Liver (tissue), 7 donors: ENCODE measurements at regions not wholly inside any gene's neighbourhood (a gene's known extent, or its start where the extent isn't known, plus 50 kb on each side); places are given as distances from the start of the nearest gene placed in this dataset.
A peak's percentile ranks its signal among the peaks of the same experiment; 100 is the strongest.
"Not testable (repeated sequence)": the region's sequence is repeated elsewhere in the genome, so short reads cannot be mapped to it uniquely, and the experiment has no call there.

Experiments
- DNase-seq: peaks from one replicate; pipeline ENCODE4 v3.0.0-alpha.2; 2017; ENCODE audit warnings: low spot score
- H3K27ac ChIP-seq, 2 donors: one replicate each; pipeline ENCODE4 v1.7.0; 2013; ENCODE audit warnings: inconsistent platforms in 2 of 2, low read length in 2 of 2, control low read depth in 1 of 2, low read depth in 1 of 2, mild to moderate bottlenecking in 1 of 2
- H3K27me3 ChIP-seq, 4 donors: one replicate each; pipeline versions ENCODE4 v1.6.1 to v1.7.0; 2013; ENCODE audit warnings: low read length in 3 of 4, inconsistent platforms in 1 of 4, mild to moderate bottlenecking in 1 of 4, moderate library complexity in 1 of 4; ENCODE audit not compliant: control insufficient read depth in 4 of 4, insufficient read depth in 4 of 4
- H3K36me3 ChIP-seq, 4 donors: one replicate each; pipeline versions ENCODE4 v1.6.1 to v1.7.0; 2013; ENCODE audit warnings: low read length in 3 of 4, mild to moderate bottlenecking in 3 of 4, low read depth in 1 of 4, moderate library complexity in 1 of 4; ENCODE audit not compliant: control insufficient read depth in 4 of 4, insufficient read depth in 3 of 4
- H3K4me1 ChIP-seq, 4 donors: one replicate each; pipeline versions ENCODE4 v1.6.1 to v1.7.0; 2013; ENCODE audit warnings: low read length in 3 of 4, mild to moderate bottlenecking in 3 of 4, moderate library complexity in 1 of 4; ENCODE audit not compliant: control insufficient read depth in 4 of 4, insufficient read depth in 4 of 4
- H3K4me3 ChIP-seq, 3 donors: one replicate each; pipeline versions ENCODE4 v1.6.1 to v1.7.0; 2013; ENCODE audit warnings: low read length in 3 of 3, control low read depth in 1 of 3, low read depth in 1 of 3, mild to moderate bottlenecking in 1 of 3
- H3K9ac ChIP-seq, 2 donors: one replicate each; pipeline ENCODE4 v1.7.0; 2013; ENCODE audit warnings: low read length in 2 of 2, mild to moderate bottlenecking in 2 of 2, moderate library complexity in 2 of 2, control low read depth in 1 of 2, low read depth in 1 of 2
- H3K9me3 ChIP-seq, 4 donors: one replicate each; pipeline versions ENCODE4 v1.6.1 to v1.7.0; 2013; ENCODE audit warnings: low read length in 3 of 4; ENCODE audit not compliant: control insufficient read depth in 4 of 4
- HNF4A ChIP-seq, 2 donors: conservative IDR thresholded peaks; 2 replicates each; pipeline ENCODE4 v1.6.1; 2016; ENCODE audit warnings: antibody characterized with exemption in 2 of 2, mild to moderate bottlenecking in 2 of 2
- WGBS: extraction: QIAGEN DNeasy Blood & Tissue Kit; methylation state at CpG from one replicate; pipeline ENCODE4 v1.1.7; 2013; 5-methylcytosine and 5-hydroxymethylcytosine counted together
- donor health status: healthy.
- donor health status: healthy.
- donor health status: healthy.
- donor health status: healthy.

- not testable (repeated sequence) for H3K9me3 ChIP-seq, H3K4me1 ChIP-seq, H3K36me3 ChIP-seq, H3K27me3 ChIP-seq, DNase-seq, H3K4me3 ChIP-seq, H3K27ac ChIP-seq, H3K9ac ChIP-seq
- WGBS = 89% methylated on average over 6 of the region's 14 CpGs
These were observed 846.4 kb downstream of the RPIA start for GRCh38 chr2:89537862-89538261.

- not testable (repeated sequence) for H3K4me3 ChIP-seq, H3K4me1 ChIP-seq, H3K36me3 ChIP-seq, H3K27ac ChIP-seq, H3K27me3 ChIP-seq, H3K9ac ChIP-seq, H3K9me3 ChIP-seq, DNase-seq
- 79% methylated on average over 5 of the region's 8 CpGs for whole genome bisulfite sequencing
These were observed 852.6 kb downstream of the RPIA start for GRCh38 chr2:89544110-89544509.

- not testable (repeated sequence) for H3K27me3 ChIP-seq, H3K36me3 ChIP-seq, H3K27ac ChIP-seq, H3K4me1 ChIP-seq, H3K9me3 ChIP-seq, H3K9ac ChIP-seq, DNase-seq, H3K4me3 ChIP-seq
- 89% methylated on average over 5 of the region's 8 CpGs for WGBS
These were observed 887.7 kb downstream of the RPIA start for GRCh38 chr2:89579154-89579553.

- peak; percentile 16 to 33 for TF ChIP-seq HNF4A (conservative IDR thresholded peaks at IDR 0.05)
- not testable (repeated sequence) for DNase-seq
These were observed 891.3 kb downstream of the RPIA start for GRCh38 chr2:89582816-89583215.

GRCh38 chr2:89584046-89584445, 892.6 kb downstream of the RPIA start:
- H3K9me3 ChIP-seq, H3K36me3 ChIP-seq, DNase-seq, H3K4me3 ChIP-seq, H3K27ac ChIP-seq, H3K27me3 ChIP-seq, H3K4me1 ChIP-seq, H3K9ac ChIP-seq: not testable (repeated sequence)
- 86% methylated on average over 12 of the region's 14 CpGs for WGBS

More at GRCh38 chr2:89582816-89583215, 891.3 kb downstream of the RPIA start:
- not testable (repeated sequence) for H3K9ac ChIP-seq, H3K27ac ChIP-seq, H3K27me3 ChIP-seq, H3K9me3 ChIP-seq, H3K4me1 ChIP-seq, H3K36me3 ChIP-seq, H3K4me3 ChIP-seq
- WGBS = 45% methylated on average over 6 of the region's 17 CpGs

- not testable (repeated sequence) for DNase-seq
These were observed 893.5 kb downstream of the RPIA start for GRCh38 chr2:89584868-89585557.

GRCh38 chr2:89585558-89585920, 894.1 kb downstream of the RPIA start:
- H3K27ac ChIP-seq, H3K4me1 ChIP-seq, H3K9ac ChIP-seq, H3K27me3 ChIP-seq, H3K9me3 ChIP-seq, H3K36me3 ChIP-seq, DNase-seq: not testable (repeated sequence)
- peak overlapping the region in 2 of 3 donors; percentile 39 to 60 for H3K4me3 ChIP-seq
- 4% methylated on average over 26 of the region's 34 CpGs for WGBS

More at GRCh38 chr2:89584868-89585557, 893.5 kb downstream of the RPIA start:
- H3K9me3 ChIP-seq, H3K36me3 ChIP-seq, H3K27ac ChIP-seq, H3K9ac ChIP-seq, H3K4me1 ChIP-seq, H3K27me3 ChIP-seq: not testable (repeated sequence)
- 30% methylated on average over 12 of the region's 21 CpGs for whole genome bisulfite sequencing
- peak overlapping the region in 1 of 3 donors; percentile 31 for H3K4me3 ChIP-seq

- WGBS = 78% methylated on average over 4 of the region's 4 CpGs
These were observed 908.4 kb downstream of the RPIA start for GRCh38 chr2:89599843-89600242.

More at GRCh38 chr2:89599843-89600242, 908.4 kb downstream of the RPIA start:
- not testable (repeated sequence) for H3K9ac ChIP-seq, H3K4me1 ChIP-seq, H3K27ac ChIP-seq, H3K27me3 ChIP-seq, DNase-seq, H3K4me3 ChIP-seq, H3K36me3 ChIP-seq, H3K9me3 ChIP-seq
